ENCODE measurements at regions not wholly inside any gene's neighbourhood (a gene's known extent, or its start where the extent isn't known, plus 50 kb on each side); places are given as distances from the start of the nearest gene placed in this dataset.

- Histone ChIP-seq H4K91ac (ENCODE audit: insufficient read depth, low read depth, low read length) (no peak overlapping the region), H3K9me3 (ENCODE audit: control insufficient read depth, insufficient read depth, low read length) (no peaks in the 10 kb centered on the region), H3K79me1 (ENCODE audit: low read depth in 1 of 2, low read length in 2 of 2) (no peaks in the 10 kb centered on the region), H3K4me3 (ENCODE audit: insufficient read depth, low read depth, low read length) (no peak overlapping the region), H2AK5ac (ENCODE audit: low read depth, low read length) (no peak overlapping the region), H3K4me1 (ENCODE audit: control insufficient read depth, insufficient read depth, low read length) (no peaks in the 10 kb centered on the region), H4K8ac (ENCODE audit: low read depth in 2 of 2, low read length in 2 of 2) (no peak overlapping the region), H3K23ac (ENCODE audit: low read depth, low read length) (no peak overlapping the region), H3K56ac (ENCODE audit: extremely low read depth, insufficient read depth, low read length) (no peak overlapping the region), H2BK20ac (ENCODE audit: low read depth, low read length) (no peak overlapping the region), H3K4me2 (ENCODE audit: low read depth, low read length) (no peak overlapping the region), H3K18ac (ENCODE audit: low read depth, low read length) (no peak overlapping the region), H2AK9ac (replicated peaks; ENCODE audit: low read depth, low read length, poor library complexity) (no peak overlapping the region), H3K36me3 (ENCODE audit: control insufficient read depth, insufficient read depth, low read length) (no peaks in the 10 kb centered on the region), H2BK15ac (ENCODE audit: low read depth, low read length) (no peak overlapping the region), H3K9me1 (ENCODE audit: insufficient read depth, low read length) (no peaks in the 10 kb centered on the region), H3K27ac (ENCODE audit: insufficient read depth, low read length) (no peak overlapping the region), H3K14ac (replicated peaks; ENCODE audit: low read depth, low read length) (no peak overlapping the region), H3K27me3 (ENCODE audit: control insufficient read depth, insufficient read depth, low read length) (no peaks in the 10 kb centered on the region), H2BK120ac (ENCODE audit: low read depth, low read length) (no peak overlapping the region), H2AFZ (replicated peaks; ENCODE audit: low read length, poor library complexity) (no peak overlapping the region), H4K20me1 (ENCODE audit: insufficient read depth, low read length) (no peaks in the 10 kb centered on the region), H3K9ac (ENCODE audit: low read depth, low read length) (no peak overlapping the region), H4K5ac (ENCODE audit: low read depth, low read length) (no peak overlapping the region), H2BK5ac (ENCODE audit: low read depth, low read length, poor library complexity, severe bottlenecking) (no peak overlapping the region), H3K4ac (ENCODE audit: low read depth, low read length) (no peak overlapping the region)
- POLR2A ChIA-PET (ENCODE audit: unreplicated experiment), result no interaction called here
- WGBS, 2 experiments (ENCODE audit: extremely low coverage in 2 of 2, insufficient read length in 1 of 2), result no CpG with 5 or more reads among the region's 3 CpGs
- no peak for ATAC-seq (ENCODE audit: low read depth)
- dilution Hi-C loops (cut with HindIII; ENCODE audit: low sequenced_read_pairs, unreplicated experiment), result no loop called here
- intact Hi-C loops (cut with micrococcal nuclease), result no loop called here
- in situ Hi-C loops (cut with MboI; ENCODE audit: low sequenced_read_pairs), result no loop called here
- no TSS peak for BruUV-seq (replicated peaks)
- CTCF ChIA-PET, result no interaction called here
- no peak for DNase-seq
- TF ChIP-seq CEBPB (IDR thresholded peaks at IDR 0.05; ENCODE audit: low read depth, low read length), result no peak
- no peak for TF ChIP-seq MAFK (IDR thresholded peaks at IDR 0.05; ENCODE audit: low read depth, low read length)
- no peak for TF ChIP-seq POLR2A (IDR thresholded peaks at IDR 0.05; ENCODE audit: low read depth, low read length)
- no peak for TF ChIP-seq SMC3 (IDR thresholded peaks at IDR 0.05; ENCODE audit: low read depth, low read length)
- no peak for TF ChIP-seq FOS (IDR thresholded peaks at IDR 0.05; ENCODE audit: low read depth, low read length)
- TF ChIP-seq CHD1 (IDR thresholded peaks at IDR 0.05; ENCODE audit: low read depth, low read length), result no peak
- no peak for TF ChIP-seq USF2 (IDR thresholded peaks at IDR 0.05; ENCODE audit: low read depth, low read length)
- no peak for TF ChIP-seq RCOR1 (IDR thresholded peaks at IDR 0.05; ENCODE audit: insufficient replicate concordance, low read length)
- TF ChIP-seq, protein P1, sequence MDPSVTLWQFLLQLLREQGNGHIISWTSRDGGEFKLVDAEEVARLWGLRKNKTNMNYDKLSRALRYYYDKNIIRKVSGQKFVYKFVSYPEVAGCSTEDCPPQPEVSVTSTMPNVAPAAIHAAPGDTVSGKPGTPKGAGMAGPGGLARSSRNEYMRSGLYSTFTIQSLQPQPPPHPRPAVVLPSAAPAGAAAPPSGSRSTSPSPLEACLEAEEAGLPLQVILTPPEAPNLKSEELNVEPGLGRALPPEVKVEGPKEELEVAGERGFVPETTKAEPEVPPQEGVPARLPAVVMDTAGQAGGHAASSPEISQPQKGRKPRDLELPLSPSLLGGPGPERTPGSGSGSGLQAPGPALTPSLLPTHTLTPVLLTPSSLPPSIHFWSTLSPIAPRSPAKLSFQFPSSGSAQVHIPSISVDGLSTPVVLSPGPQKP (IDR thresholded peaks at IDR 0.05; ENCODE audit: borderline replicate concordance, low read depth, low read length), result no peak
- TF ChIP-seq, protein P2, sequence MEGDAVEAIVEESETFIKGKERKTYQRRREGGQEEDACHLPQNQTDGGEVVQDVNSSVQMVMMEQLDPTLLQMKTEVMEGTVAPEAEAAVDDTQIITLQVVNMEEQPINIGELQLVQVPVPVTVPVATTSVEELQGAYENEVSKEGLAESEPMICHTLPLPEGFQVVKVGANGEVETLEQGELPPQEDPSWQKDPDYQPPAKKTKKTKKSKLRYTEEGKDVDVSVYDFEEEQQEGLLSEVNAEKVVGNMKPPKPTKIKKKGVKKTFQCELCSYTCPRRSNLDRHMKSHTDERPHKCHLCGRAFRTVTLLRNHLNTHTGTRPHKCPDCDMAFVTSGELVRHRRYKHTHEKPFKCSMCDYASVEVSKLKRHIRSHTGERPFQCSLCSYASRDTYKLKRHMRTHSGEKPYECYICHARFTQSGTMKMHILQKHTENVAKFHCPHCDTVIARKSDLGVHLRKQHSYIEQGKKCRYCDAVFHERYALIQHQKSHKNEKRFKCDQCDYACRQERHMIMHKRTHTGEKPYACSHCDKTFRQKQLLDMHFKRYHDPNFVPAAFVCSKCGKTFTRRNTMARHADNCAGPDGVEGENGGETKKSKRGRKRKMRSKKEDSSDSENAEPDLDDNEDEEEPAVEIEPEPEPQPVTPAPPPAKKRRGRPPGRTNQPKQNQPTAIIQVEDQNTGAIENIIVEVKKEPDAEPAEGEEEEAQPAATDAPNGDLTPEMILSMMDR (conservative IDR thresholded peaks at IDR 0.05; ENCODE audit: low read depth, low read length), result no peak
- no peak for TF ChIP-seq RFX5 (IDR thresholded peaks at IDR 0.05; ENCODE audit: low read depth, low read length)
- no peak for TF ChIP-seq MAZ (IDR thresholded peaks at IDR 0.05; ENCODE audit: borderline replicate concordance, low read depth, low read length)
- TF ChIP-seq NFE2L2 (IDR thresholded peaks at IDR 0.05; ENCODE audit: low read depth, low read length), result no peak
- no peak for TF ChIP-seq RAD21 (IDR thresholded peaks at IDR 0.05; ENCODE audit: low read length)
- TF ChIP-seq BHLHE40 (IDR thresholded peaks at IDR 0.05; ENCODE audit: low read depth, low read length), result no peak
- no peak for TF ChIP-seq MXI1 (IDR thresholded peaks at IDR 0.05; ENCODE audit: borderline replicate concordance, low read depth, low read length)
These were observed 77.9 kb upstream of the TNFSF4 start for GRCh38 chr1:173285048-173285447.

Measured in IMR-90 (cell line).